ENCODE measurements at regions not wholly inside any gene's neighbourhood (a gene's known extent, or its start where the extent isn't known, plus 50 kb on each side); places are given as distances from the start of the nearest gene placed in this dataset.
A peak's percentile ranks its signal among the peaks of the same experiment; 100 is the strongest.

DNA sequence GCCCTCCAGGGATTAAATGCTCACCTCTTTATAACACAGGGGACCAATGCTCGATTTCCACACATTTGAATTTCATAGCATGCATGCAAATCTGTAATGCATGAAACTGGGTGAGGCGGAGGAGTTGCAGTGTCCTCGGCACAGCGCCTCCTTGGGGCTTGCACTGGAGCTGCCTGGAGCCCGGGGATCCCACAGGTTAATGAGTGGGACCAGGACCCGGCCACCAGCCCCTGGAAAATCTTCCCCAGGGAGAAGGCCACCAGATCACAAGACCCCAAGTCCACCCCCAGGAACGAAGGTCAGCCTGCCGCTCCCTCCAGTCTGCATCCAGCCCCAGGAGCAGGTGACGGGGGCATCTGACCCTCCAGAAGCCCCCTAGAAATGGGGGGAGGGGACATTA lies 119.1 kb downstream of the MN1 start:
- no peak for DNase-seq (ENCODE audit: low read depth in 1 of 2, low spot score in 1 of 2)
- in situ Hi-C loops (cut with HindIII; ENCODE audit: low pct_unique_long_range_greater_than_20kb, low sequenced_read_pairs): no loop called here
- TF ChIP-seq JUND (IDR thresholded peaks at IDR 0.05; ENCODE audit: low read depth): no peak

DNA sequence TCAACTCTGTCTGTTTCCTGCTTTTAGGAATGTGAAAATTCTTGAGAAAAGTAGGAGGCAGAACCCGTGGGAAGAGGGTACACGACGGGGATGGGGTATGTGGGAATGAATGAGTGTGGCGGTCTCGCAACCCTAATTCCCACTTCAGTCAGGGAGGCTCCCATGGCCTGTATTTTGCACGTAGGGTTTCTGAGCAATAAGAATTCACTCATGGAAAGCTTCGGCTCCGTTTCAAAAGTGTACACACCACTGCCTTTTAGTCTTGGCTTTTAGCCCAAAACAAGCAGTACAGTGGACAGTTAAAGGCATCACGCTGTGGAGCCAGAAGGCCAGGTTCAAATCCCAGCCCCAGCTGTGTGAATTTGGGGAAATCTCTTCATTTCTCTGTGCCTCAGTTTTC lies 116.7 kb downstream of the MN1 start:
- in situ Hi-C loops (cut with HindIII; ENCODE audit: low pct_unique_long_range_greater_than_20kb, low sequenced_read_pairs): no loop called here
- no peak for TF ChIP-seq JUND (IDR thresholded peaks at IDR 0.05; ENCODE audit: low read depth)

DNA sequence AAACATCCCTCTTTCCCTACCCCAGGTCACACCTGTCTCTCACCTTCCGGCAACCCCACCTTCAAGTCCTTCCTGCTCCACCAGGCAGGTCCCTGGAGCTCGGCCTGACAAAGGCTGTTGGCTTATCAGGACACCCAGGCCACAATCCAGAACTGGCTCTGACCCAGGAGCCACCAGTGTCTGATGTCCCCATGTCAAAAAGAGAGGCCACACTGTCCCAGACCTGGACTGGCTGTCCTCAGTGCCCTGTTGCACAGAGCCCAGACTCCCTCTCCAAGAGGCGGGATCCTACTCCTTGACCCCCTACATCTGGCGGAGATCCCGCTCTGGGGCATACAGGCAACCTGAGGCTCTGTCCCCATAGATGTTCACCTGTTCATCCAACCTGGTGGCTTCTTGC lies 116.0 kb downstream of the MN1 start:
- no peak for TF ChIP-seq JUND (IDR thresholded peaks at IDR 0.05; ENCODE audit: low read depth)
- DNase-seq (ENCODE audit: low read depth in 1 of 2, low spot score in 1 of 2): no peak
- in situ Hi-C loops (cut with HindIII; ENCODE audit: low pct_unique_long_range_greater_than_20kb, low sequenced_read_pairs): no loop called here

More for the DNA sequence above, 116.7 kb downstream of the MN1 start:
- DNase-seq (ENCODE audit: low read depth in 1 of 2, low spot score in 1 of 2): no peak

DNA sequence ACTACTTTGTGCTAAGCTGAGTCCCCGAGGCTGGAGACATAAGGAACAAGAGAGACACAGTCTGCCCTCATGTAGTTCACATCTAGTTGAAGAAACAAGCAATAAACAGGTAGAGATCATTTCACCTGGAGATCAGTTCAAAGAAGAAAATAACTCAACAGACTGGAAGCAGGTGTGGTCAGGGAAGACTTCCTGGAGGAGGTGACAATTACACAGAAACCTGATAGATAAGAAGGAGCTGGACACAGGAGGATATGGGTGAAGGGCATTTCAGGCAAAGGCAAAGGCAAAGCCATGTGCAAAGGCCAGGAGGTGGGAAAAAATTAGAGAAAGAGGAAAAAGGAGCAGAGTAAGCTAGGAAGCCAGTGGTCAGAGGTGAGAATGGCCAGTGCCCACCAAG lies 115.6 kb downstream of the MN1 start:
- in situ Hi-C loops (cut with HindIII; ENCODE audit: low pct_unique_long_range_greater_than_20kb, low sequenced_read_pairs): no loop called here
- no peak for TF ChIP-seq JUND (IDR thresholded peaks at IDR 0.05; ENCODE audit: low read depth)
- DNase-seq (ENCODE audit: low read depth in 1 of 2, low spot score in 1 of 2): no peak

- TF ChIP-seq JUND (IDR thresholded peaks at IDR 0.05; ENCODE audit: low read depth): no peak
- peak; percentile 45 to 79 for DNase-seq (ENCODE audit: low read depth in 1 of 2, low spot score in 1 of 2)
- in situ Hi-C loops (cut with HindIII; ENCODE audit: low pct_unique_long_range_greater_than_20kb, low sequenced_read_pairs): no loop called here
Observed at GRCh38 chr22:27686534-27686933, 115.0 kb downstream of the MN1 start.

GRCh38 chr22:27687984-27688545 lies 113.5 kb downstream of the MN1 start:
- DNase-seq (ENCODE audit: low read depth in 1 of 2, low spot score in 1 of 2): peak in 1 of 2 experiments; percentile 48
- TF ChIP-seq JUND (IDR thresholded peaks at IDR 0.05; ENCODE audit: low read depth): no peak
- in situ Hi-C loops (cut with HindIII; ENCODE audit: low pct_unique_long_range_greater_than_20kb, low sequenced_read_pairs): no loop called here

DNA sequence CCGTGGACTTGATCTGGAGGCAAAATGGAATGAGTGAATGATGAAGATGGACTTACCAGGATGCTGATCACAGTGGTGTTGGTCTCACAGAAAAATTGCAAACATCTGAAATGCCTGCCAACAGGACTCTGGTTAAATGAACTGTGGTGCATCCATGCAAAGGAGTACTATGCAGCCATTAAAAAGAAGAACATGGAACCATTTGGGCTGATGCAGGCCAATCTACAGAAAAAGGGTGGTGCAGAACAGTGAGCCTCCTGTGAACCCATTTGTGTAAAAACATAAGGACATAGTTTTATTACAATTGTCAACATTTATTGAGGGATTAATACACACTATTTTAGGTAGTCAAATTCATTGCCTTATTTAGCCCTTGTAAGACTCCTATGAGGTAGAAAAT lies 111.9 kb downstream of the MN1 start:
- in situ Hi-C loops (cut with HindIII; ENCODE audit: low pct_unique_long_range_greater_than_20kb, low sequenced_read_pairs): no loop called here
- no peak for DNase-seq (ENCODE audit: low read depth in 1 of 2, low spot score in 1 of 2)
- no peak for TF ChIP-seq JUND (IDR thresholded peaks at IDR 0.05; ENCODE audit: low read depth)

GRCh38 chr22:27690599-27690998 lies 111.0 kb downstream of the MN1 start:
- peak; percentile 16 to 88 for DNase-seq (ENCODE audit: low read depth in 1 of 2, low spot score in 1 of 2)
- in situ Hi-C loops (cut with HindIII; ENCODE audit: low pct_unique_long_range_greater_than_20kb, low sequenced_read_pairs): no loop called here

DNA sequence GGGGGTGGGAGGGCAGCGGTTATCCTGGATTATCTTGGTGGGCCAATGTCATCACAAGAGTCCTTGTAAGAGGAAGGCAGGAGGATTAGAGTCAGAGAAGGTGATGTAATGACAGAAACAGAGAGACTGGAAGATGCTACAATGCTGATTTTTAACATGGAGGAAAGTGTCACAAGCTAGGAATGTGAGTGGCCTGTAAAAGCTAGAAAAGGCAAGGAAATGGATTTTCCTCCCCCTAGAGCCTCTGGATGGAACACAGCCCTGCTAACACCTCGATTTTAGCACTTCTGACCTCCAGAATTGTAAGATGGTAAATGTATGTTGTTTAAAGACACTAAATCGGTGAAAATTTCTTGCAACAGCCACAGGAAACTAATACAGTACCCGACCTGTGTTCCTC lies 109.3 kb downstream of the MN1 start:
- in situ Hi-C loops (cut with HindIII; ENCODE audit: low pct_unique_long_range_greater_than_20kb, low sequenced_read_pairs): no loop called here
- no peak for DNase-seq (ENCODE audit: low read depth in 1 of 2, low spot score in 1 of 2)
- no peak for TF ChIP-seq JUND (IDR thresholded peaks at IDR 0.05; ENCODE audit: low read depth)

More at GRCh38 chr22:27690599-27690998, 111.0 kb downstream of the MN1 start:
- no peak for TF ChIP-seq JUND (IDR thresholded peaks at IDR 0.05; ENCODE audit: low read depth)

- DNase-seq (ENCODE audit: low read depth in 1 of 2, low spot score in 1 of 2): no peak
- no peak for TF ChIP-seq JUND (IDR thresholded peaks at IDR 0.05; ENCODE audit: low read depth)
- in situ Hi-C loops (cut with HindIII; ENCODE audit: low pct_unique_long_range_greater_than_20kb, low sequenced_read_pairs): no loop called here
Observed at GRCh38 chr22:27695925-27696324, 105.6 kb downstream of the MN1 start.

DNA sequence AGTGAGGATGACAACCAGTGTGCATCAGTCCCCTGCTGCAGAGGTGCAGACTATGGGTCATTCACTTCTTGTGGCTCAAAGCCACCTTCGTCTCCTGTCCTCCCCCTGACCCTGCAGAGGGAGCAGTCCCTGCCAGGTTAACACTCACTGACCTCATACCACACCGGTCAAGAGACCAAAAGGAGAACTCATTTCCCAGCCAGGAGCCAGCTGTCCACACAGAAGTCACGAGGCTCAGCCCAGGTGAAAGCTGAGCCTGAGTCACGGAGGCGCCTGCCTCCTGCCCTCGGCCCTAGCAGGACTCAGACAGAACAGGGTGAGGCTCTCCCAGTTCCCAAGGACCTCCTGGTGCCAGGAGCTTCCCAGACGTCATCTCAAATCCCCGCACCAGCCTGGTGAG lies 103.7 kb downstream of the MN1 start:
- in situ Hi-C loops (cut with HindIII; ENCODE audit: low pct_unique_long_range_greater_than_20kb, low sequenced_read_pairs): no loop called here
- no peak for DNase-seq (ENCODE audit: low read depth in 1 of 2, low spot score in 1 of 2)
- no peak for TF ChIP-seq JUND (IDR thresholded peaks at IDR 0.05; ENCODE audit: low read depth)
